Skin of body (tissue), 1 donor: ENCODE measurements at regions not wholly inside any gene's neighbourhood (a gene's known extent, or its start where the extent isn't known, plus 50 kb on each side); places are given as distances from the start of the nearest gene placed in this dataset.

Source experiments
- DNase-seq: peaks from one replicate; lab custom pipeline; 2025; lab: John Stamatoyannopoulos, UW

GRCh38 chr2:181241797-181242196, 215.4 kb upstream of the ITGA4 start:
- DNase-seq, result no peak

GRCh38 chr2:181242262-181242661, 214.9 kb upstream of the ITGA4 start:
- no peak for DNase-seq

DNA sequence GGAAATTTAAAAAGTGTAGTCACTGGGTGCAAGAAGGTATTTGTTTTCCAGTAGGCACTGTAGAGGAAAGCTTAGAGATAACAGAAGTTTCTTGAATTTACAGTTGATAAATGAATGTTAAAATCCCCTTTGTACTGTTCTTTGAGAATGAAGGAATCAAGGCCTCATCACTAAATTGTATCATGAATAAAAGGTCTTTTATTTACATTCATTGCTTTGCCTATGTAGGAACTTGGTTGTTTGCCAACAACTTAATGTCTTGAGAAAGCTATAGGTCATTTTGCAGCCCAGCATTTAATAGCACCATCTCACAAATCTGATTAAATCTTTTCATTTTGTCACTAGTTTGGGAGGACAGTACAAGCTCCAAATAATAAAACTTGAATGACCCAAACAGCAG, 213.9 kb upstream of the ITGA4 start:
- no peak for DNase-seq

DNA sequence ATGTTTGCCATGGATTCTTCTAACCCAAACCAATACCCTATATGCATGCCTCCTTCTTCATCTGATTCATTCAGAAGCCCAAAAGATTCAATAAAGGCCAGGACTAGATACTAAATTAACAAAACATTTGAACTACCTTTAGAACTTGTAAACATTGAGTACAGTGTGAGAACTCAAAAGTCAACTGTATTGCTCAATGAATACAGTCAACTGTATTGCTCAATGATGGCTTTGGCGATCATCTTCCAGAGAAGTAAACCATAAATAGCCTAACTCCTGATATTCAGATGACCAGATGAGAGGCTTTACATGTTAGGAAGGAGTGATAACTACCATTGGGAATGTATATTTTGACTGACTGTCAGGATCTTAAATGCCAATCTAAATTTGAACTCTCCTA, 206.5 kb upstream of the ITGA4 start:
- DNase-seq, result no peak

GRCh38 chr2:181252262-181253148, 204.7 kb upstream of the ITGA4 start:
- DNase-seq, result no peak

DNA sequence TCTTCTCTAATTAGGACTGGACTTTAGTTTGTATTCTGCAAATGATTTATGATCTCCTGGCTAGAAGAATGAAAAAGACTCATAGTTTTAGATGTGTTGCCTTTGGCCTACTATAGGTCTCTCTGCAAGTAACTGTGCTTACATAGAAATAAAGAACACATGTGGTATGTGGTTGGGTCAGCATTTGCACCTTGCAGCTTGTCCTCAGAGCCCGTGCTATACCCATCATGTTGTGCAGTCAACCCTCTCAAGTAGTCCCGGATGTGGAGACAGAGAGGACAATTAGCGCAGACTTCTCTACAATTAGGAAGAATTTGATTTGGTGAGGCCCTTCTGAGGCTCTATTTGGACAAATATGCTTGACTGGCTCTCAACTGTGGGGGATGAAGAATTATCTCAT, 203.7 kb upstream of the ITGA4 start:
- DNase-seq, result no peak

DNA sequence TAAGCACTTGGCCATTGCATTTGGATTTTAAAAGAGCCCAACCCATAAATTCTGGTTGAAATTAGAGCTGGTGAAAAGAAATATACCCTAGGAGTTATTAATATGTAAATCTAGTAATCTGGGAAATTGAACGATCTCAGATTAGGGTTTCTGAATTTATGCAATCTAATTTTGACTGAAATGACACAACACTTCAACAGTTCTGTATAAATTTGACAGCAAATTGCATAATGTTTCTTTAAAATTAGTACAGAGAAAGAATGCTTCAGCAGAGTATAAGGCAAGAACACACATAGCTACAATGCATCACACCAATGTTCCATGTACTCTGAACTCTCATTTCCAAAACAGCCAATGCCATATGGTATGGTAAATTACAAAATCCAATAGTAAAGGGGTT, 201.5 kb upstream of the ITGA4 start:
- no peak for DNase-seq

GRCh38 chr2:181258720-181259119, 198.5 kb upstream of the ITGA4 start:
- peak; percentile 91 for DNase-seq

DNA sequence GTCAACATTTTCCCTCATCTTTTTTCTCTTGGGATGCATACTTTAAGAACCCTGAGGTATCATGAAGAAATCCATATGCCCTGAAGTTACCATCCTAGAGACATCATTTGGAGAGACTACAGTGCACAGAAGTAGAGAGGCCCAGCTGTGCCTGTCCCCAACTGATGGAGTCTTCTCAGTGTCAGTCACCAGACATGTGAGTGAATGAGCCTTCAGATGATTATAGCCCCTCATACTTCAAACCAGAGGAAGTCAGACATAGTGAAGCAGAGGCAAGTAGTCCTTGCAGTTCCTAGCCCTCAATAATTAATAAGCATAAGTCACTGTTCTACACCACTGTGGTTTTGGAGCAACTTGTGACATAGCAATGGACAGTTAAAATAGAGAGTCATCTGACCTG, 194.4 kb upstream of the ITGA4 start:
- DNase-seq, result no peak

DNA sequence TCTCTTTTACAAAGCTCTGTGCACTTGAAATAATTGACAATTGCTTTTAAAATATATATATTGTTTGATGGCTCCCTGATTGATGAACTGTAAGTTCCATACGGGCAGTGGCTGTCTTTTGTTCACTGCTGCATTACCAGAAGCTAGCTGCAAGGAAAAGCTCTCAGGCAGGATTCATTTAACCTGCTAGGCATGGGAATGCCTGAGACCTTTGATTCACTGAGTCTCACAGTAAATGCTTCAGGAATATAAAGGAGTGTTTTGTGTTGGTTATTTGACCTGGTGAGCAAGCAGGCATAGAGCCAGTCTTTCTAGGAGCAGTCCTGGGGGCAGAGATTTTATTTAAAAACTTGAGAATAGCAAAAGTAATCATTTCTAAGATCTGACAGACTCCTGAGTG, 193.2 kb upstream of the ITGA4 start:
- no peak for DNase-seq

- no peak for DNase-seq
Measured at GRCh38 chr2:181264441-181264840, 192.7 kb upstream of the ITGA4 start.

GRCh38 chr2:181266614-181267013, 190.6 kb upstream of the ITGA4 start:
- no peak for DNase-seq

DNA sequence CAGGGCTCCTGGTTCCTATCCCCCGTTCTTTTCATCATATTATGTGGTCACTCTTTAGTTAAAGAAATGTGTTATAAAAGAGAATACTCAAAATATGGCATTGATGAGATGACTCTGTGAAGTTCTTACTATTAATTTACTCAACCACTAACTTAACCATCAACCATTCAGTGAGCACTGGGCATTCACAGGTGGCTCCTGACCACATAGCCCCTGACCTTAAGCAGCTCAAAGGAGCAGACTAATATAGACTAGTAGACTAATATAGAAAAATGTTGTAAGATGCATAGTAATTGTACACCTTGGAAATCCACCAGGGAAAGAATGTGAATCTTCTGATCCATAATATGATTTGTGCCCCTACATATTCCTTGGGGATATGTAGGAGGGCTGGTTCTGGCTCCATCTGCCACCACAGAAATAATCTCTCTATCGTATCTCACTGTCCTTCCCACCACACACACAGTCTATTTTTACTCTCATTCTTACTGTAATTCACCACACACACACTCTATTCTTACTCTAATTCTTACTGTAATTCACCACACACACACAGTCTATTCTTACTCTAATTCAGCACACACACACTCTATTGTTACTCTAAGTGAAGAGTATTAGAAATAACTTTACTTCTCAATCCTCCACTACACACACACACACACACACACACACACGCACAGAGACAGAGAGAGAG, 188.9 kb upstream of the ITGA4 start:
- DNase-seq, result no peak

DNA sequence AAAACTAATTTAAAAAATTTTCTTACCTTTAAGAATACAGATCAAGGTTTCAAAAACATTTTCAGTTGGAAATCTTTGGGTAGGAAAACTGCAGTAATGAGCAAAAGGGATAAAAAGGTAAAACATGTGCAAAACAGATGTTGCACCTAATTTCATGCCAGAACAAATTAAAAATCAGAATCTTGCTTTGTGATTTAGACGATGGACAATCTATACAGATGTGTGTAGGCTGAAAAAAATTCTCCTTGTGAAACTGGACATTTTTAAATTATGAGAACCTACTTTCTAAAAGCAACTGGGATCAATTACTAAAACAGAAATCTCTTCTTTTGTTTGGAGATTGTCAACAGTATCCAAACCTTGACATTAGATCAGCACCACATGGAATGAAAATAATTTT, 183.2 kb upstream of the ITGA4 start:
- DNase-seq, result no peak

DNA sequence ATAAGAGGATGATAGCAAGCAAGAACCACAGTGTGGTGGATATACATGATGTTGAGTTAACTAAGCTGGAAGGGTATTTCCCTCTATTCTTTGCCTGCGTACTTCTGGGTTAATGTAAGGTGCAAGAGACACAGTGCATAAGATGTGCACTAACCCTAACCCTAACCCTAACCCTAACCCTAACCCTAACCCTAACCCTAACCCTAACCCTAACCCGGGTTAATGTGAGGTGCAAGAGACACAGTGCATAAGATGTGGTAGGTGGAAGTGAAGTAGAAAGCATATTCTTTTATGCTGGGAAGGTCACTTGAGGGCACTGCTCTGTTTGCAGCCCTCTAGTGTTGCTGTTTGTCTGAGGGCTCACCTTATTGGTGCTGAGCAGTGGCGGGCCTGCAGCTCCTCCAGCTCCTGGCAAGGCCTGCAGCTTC, 181.5 kb upstream of the ITGA4 start:
- DNase-seq, result no peak

DNA sequence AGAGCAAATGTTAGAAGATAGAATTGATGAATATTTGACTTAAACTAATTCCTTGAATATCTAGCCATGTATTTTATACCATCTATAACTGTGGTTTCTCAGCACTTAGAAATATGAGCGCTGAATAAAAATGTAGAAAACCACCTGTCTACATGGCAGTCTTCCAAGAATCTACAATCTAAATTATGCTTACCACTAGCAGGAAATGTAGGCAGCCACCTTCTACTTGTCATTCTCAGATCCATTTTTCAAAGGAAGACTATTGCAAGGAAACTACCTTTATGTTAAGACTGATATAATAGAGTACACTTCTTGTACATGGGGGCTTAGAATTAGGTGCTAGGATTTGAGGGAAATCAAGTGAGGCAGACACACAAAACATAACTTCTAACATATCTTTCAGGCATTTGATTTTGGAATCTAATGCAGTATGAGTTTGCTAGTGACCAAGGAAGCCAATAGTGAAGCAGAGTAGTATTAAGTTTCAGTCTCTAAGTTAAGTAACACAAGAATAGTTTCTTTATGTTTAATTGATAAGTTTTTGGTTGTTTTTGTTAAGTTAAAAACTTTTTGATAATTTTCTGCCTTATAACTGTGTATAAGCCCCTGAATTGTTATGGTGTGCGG, 175.9 kb upstream of the ITGA4 start:
- no peak for DNase-seq

GRCh38 chr2:181285116-181285515, 172.1 kb upstream of the ITGA4 start:
- DNase-seq, result no peak

DNA sequence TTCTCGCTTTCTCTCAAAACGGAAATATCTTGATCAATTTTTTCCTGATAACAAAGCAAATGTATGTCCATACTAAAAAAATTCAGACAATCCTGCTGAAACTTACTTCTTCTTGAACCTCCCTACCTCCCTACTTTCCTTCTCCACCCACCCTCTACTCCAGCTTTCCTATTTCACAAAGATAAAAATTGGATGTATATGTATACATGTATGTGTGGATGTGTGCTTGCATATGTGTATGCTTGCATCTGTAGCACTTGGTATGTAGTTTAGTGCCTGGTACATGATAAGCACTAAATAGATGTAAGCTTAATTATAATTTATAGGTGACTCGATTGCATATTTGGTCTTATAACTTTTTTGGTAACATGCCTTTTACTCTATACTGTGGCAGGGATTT, 167.5 kb upstream of the ITGA4 start:
- no peak for DNase-seq

DNA sequence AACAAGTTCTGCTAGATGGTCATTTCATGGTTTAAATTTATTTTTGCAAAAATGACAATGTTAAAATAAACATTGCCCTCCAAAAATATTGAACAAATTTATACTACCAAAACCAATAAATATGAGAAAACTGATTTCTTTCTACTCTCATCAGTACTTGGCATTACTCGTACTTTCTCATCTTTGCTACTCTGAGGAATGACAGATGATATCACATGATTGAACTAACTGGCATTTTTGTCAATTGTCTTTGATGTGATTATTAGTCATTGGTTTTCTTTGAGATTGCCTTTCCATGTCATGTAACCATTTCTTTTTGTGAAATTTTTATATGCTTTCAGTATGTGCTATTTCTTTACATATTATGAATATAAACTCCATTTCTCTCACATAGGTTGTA, 167.0 kb upstream of the ITGA4 start:
- no peak for DNase-seq

DNA sequence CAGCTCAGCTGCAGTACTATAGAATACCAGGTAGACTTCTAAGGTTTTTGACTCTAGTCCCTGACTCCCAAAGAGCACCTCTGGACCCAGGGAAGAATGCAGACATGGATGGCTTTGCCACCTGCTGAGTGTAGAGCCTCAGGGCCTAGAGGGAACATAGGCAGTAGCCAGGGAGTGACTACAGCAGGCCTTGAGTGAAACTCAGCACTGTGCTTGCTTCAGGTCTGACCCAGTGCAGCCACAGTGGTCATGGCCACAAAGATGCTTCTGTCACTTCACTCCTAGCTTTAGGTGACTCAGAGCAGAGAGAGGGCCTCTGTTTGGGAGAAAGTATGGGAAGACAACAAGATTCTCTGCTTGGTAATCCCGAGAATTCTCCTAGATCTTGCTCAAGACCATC, 162.2 kb upstream of the ITGA4 start:
- DNase-seq, result no peak

DNA sequence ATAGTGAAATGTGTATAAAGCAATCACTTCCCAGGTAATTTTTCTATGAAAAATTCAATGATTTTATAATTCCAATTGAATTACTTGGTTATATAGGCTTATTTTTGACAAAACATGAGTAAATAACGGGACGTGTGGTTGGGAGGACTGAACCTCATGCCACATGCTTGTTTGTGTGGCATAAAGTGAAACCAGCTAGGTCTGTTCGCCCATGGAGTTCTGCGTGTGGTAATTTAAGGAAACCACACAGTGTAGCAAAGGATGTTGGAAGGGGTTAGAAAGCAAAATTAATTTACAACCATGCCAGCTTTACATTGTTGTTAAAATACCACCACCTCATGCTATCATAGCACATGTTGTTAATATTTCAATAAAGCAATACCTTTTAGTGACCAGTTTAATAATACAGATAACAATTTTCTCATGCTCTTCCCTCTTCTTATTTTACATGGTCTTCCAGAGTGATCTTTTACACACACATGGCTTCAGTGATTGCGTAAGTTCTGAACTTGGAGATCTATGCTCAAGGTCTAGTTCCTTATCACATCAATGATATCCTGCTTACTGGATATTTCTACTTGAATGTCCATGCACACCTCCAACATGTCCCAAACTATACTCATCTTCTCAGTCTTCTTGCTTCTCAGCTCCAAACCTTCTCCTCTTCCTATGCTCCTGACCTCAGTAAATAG, 156.4 kb upstream of the ITGA4 start:
- no peak for DNase-seq
